H1 (cell line): ENCODE measurements at regions not wholly inside any gene's neighbourhood (a gene's known extent, or its start where the extent isn't known, plus 50 kb on each side); places are given as distances from the start of the nearest gene placed in this dataset.

Source experiments
- CHD7 ChIP-seq: fragments of 300-600 bp; sonication (generic); IDR thresholded peaks from 2 replicates; pipeline ENCODE4 v1.7.1; 2012; ENCODE audit warnings: low read length, moderate library complexity, mild to moderate bottlenecking, inconsistent platforms; ENCODE audit not compliant: insufficient replicate concordance
- EGR1 ChIP-seq: IDR thresholded peaks from 2 replicates; pipeline ENCODE4 v1.6.1; 2011; ENCODE audit warnings: low read depth, low read length, borderline replicate concordance
- EP300 ChIP-seq, 2 experiments: IDR thresholded peaks; 1 replicate in 1 of 2; 2 replicates in 1 of 2; pipeline ENCODE4 v1.6.1; 2011 to 2012; ENCODE audit warnings: low read depth in 2 of 2, low read length in 2 of 2, mild to moderate bottlenecking in 2 of 2, borderline replicate concordance in 1 of 2, inconsistent platforms in 1 of 2, moderate library complexity in 1 of 2
- GTF2F1 ChIP-seq: IDR thresholded peaks from 2 replicates; pipeline ENCODE4 v1.6.1; 2012; ENCODE audit warnings: low read depth, low read length, improper control_type of control experiment, borderline replicate concordance
- HDAC2 ChIP-seq, 2 experiments: fragments of 300-600 bp in 1 of 2; sonication (generic) in 1 of 2; IDR thresholded peaks; 2 replicates each; pipeline ENCODE4 v1.6.1; 2011 to 2012; ENCODE audit warnings: low read depth in 2 of 2, low read length in 2 of 2, mild to moderate bottlenecking in 2 of 2, moderate library complexity in 2 of 2, borderline replicate concordance in 1 of 2, inconsistent platforms in 1 of 2
- NANOG ChIP-seq: IDR thresholded peaks from 2 replicates; pipeline ENCODE4 v1.6.1; 2011; ENCODE audit warnings: low read length, low read depth, mild to moderate bottlenecking, inconsistent platforms; ENCODE audit not compliant: insufficient read depth, poor library complexity, severe bottlenecking
- PHF8 ChIP-seq: fragments of 200-600 bp; sonication (generic); conservative IDR thresholded peaks from 2 replicates; pipeline ENCODE4 v1.7.1; 2012; ENCODE audit warnings: low read depth, mild to moderate bottlenecking, inconsistent platforms, low read length, moderate library complexity
- POLR2AphosphoS5 ChIP-seq: IDR thresholded peaks from 2 replicates; pipeline ENCODE4 v1.6.1; 2011; ENCODE audit warnings: low read depth, low read length
- POU5F1 ChIP-seq: IDR thresholded peaks from 2 replicates; pipeline ENCODE4 v1.6.1; 2011; ENCODE audit warnings: low read depth, mild to moderate bottlenecking, low read length, moderate library complexity
- SAP30 ChIP-seq: fragments of 300-600 bp; sonication (generic); IDR thresholded peaks from 2 replicates; pipeline ENCODE4 v1.7.1; 2012; ENCODE audit warnings: low read length, moderate library complexity, mild to moderate bottlenecking, inconsistent platforms; ENCODE audit not compliant: insufficient read depth, insufficient replicate concordance

GRCh38 chr3:191680989-191681597 lies 220.1 kb downstream of the PYDC2 start (continued):
- TF ChIP-seq CHD7 = no peak
- no peak for TF ChIP-seq GTF2F1
- TF ChIP-seq PHF8 = no peak
- no peak for TF ChIP-seq HDAC2 (IDR thresholded peaks at IDR 0.05; ENCODE audit: borderline replicate concordance in 1 of 2, low read depth in 2 of 2, low read length in 2 of 2)
- TF ChIP-seq EP300 (IDR thresholded peaks at IDR 0.05; ENCODE audit: borderline replicate concordance in 1 of 2, low read depth in 2 of 2, low read length in 2 of 2) = no peak
- TF ChIP-seq EGR1 = no peak
- TF ChIP-seq NANOG = no peak
- no peak for TF ChIP-seq SAP30
- no peak for TF ChIP-seq POU5F1
- TF ChIP-seq POLR2AphosphoS5 = no peak
